Panc1 (cell line): ENCODE measurements at regions not wholly inside any gene's neighbourhood (a gene's known extent, or its start where the extent isn't known, plus 50 kb on each side); places are given as distances from the start of the nearest gene placed in this dataset.

Source experiments
- ATAC-seq: fragments of 200-7000 bp; cut with Tn5 transposase; 2 replicates; pipeline ENCODE4 v1.9.1; 2020; ENCODE audit warnings: mild to moderate bottlenecking, moderate library complexity
- BruUV-seq: library from RNA; stranded (reverse); fragments of 400-500 nt; replicated peaks from 2 replicates; lab custom pipeline; 2021; lab: Mats Ljungman, UMichigan
- CTCF ChIA-PET: fragments of 300-600 bp; sonication (Branson Sonifier 250); formaldehyde crosslinking; loops from one replicate; lab custom pipeline; 2022; ENCODE audit warnings: antibody characterized with exemption; lab: Charles Lee
- POLR2A ChIA-PET: fragments of 300-600 bp; sonication (Branson Sonifier 250); formaldehyde crosslinking; loops from one replicate; lab custom pipeline; 2022; ENCODE audit warnings: antibody characterized with exemption; lab: Charles Lee
- DNase-seq: peaks from one replicate; pipeline ENCODE4 v3.0.0-alpha.2; 2010; ENCODE audit warnings: low read depth, low spot score
- H3K27ac ChIP-seq: 2 replicates; pipeline ENCODE4 v1.5.1; 2011; ENCODE audit warnings: mild to moderate bottlenecking, low read length, inconsistent platforms
- H3K27me3 ChIP-seq: fragments of 200-500 bp; sonication (Bioruptor generic); 2 replicates; pipeline ENCODE4 v1.6.0; 2014; ENCODE audit warnings: low read length, inconsistent platforms; ENCODE audit not compliant: control insufficient read depth, insufficient read depth
- H3K36me3 ChIP-seq: fragments of 200-500 bp; sonication (Bioruptor generic); 2 replicates; pipeline ENCODE4 v1.5.1; 2014; ENCODE audit warnings: inconsistent platforms, mild to moderate bottlenecking, low read length, moderate library complexity; ENCODE audit not compliant: control insufficient read depth, insufficient read depth
- H3K4me1 ChIP-seq: 2 replicates; pipeline ENCODE4 v1.5.1; 2011; ENCODE audit warnings: inconsistent platforms, mild to moderate bottlenecking, low read length, moderate library complexity; ENCODE audit not compliant: control insufficient read depth, insufficient read depth
- H3K4me3 ChIP-seq, 2 experiments: 2 replicates each; pipeline ENCODE4 v1.5.1; 2011 to 2012; ENCODE audit warnings: low read depth in 2 of 2, low read length in 2 of 2, mild to moderate bottlenecking in 2 of 2, inconsistent platforms in 1 of 2, moderate library complexity in 1 of 2
- H3K9me3 ChIP-seq: fragments of 200-500 bp; sonication (Bioruptor generic); 2 replicates; pipeline ENCODE4 v1.5.1; 2014; ENCODE audit warnings: low read depth, mild to moderate bottlenecking, inconsistent platforms, low read length, moderate library complexity; ENCODE audit not compliant: control insufficient read depth, insufficient read depth
- CTCF ChIP-seq: fragments of 450-650 bp; IDR thresholded peaks from 2 replicates; pipeline ENCODE4 v1.5.1; 2017; ENCODE audit warnings: mild to moderate bottlenecking
- POLR2AphosphoS5 ChIP-seq: IDR thresholded peaks from 2 replicates; pipeline ENCODE4 v1.6.1; 2012; ENCODE audit warnings: mild to moderate bottlenecking, low read depth, low read length, moderate library complexity
- SIN3A ChIP-seq: IDR thresholded peaks from 2 replicates; pipeline ENCODE4 v1.6.1; 2012; ENCODE audit warnings: low read depth, mild to moderate bottlenecking, low read length, moderate library complexity, borderline replicate concordance; ENCODE audit not compliant: insufficient read depth
- TCF7L2 ChIP-seq: IDR thresholded peaks from 2 replicates; pipeline ENCODE4 v1.6.1; 2011; ENCODE audit warnings: mild to moderate bottlenecking, low read depth, low read length, inconsistent platforms
- in situ Hi-C: cut with HindIII; loops from 2 replicates; pipeline ENCODE4 v1.10.0; 2016; ENCODE audit warnings: low sequenced_read_pairs, low pct_unique_long_range_greater_than_20kb
- intact Hi-C: fragments of 100-400 bp; cut with micrococcal nuclease; formaldehyde crosslinking; loops from one replicate; pipeline ENCODE4 v1.10.0; 2022; ENCODE audit not compliant: unreplicated experiment
- TF ChIP-seq, protein P1 (sequence below), 2 experiments: IDR thresholded peaks; 2 replicates each; pipeline ENCODE4 v1.6.1; 2011 to 2012; ENCODE audit warnings: low read depth in 2 of 2, control low read depth in 1 of 2, low read length in 1 of 2, mild to moderate bottlenecking in 1 of 2, moderate library complexity in 1 of 2; ENCODE audit not compliant: insufficient read depth in 1 of 2

- in situ Hi-C loops, result no loop called here
- Histone ChIP-seq H3K4me1 (peaks cover 73% of the 10 kb centered on the region), H3K4me3 (no peak overlapping the region), H3K27me3 (no peaks in the 10 kb centered on the region), H3K36me3 (no peaks in the 10 kb centered on the region), H3K9me3 (no peaks in the 10 kb centered on the region), H3K27ac (peak overlapping the region; percentile 85)
- TF ChIP-seq SIN3A (no peak), POLR2AphosphoS5 (no peak), CTCF (no peak), TCF7L2 (no peak)
- TF ChIP-seq, protein P1, sequence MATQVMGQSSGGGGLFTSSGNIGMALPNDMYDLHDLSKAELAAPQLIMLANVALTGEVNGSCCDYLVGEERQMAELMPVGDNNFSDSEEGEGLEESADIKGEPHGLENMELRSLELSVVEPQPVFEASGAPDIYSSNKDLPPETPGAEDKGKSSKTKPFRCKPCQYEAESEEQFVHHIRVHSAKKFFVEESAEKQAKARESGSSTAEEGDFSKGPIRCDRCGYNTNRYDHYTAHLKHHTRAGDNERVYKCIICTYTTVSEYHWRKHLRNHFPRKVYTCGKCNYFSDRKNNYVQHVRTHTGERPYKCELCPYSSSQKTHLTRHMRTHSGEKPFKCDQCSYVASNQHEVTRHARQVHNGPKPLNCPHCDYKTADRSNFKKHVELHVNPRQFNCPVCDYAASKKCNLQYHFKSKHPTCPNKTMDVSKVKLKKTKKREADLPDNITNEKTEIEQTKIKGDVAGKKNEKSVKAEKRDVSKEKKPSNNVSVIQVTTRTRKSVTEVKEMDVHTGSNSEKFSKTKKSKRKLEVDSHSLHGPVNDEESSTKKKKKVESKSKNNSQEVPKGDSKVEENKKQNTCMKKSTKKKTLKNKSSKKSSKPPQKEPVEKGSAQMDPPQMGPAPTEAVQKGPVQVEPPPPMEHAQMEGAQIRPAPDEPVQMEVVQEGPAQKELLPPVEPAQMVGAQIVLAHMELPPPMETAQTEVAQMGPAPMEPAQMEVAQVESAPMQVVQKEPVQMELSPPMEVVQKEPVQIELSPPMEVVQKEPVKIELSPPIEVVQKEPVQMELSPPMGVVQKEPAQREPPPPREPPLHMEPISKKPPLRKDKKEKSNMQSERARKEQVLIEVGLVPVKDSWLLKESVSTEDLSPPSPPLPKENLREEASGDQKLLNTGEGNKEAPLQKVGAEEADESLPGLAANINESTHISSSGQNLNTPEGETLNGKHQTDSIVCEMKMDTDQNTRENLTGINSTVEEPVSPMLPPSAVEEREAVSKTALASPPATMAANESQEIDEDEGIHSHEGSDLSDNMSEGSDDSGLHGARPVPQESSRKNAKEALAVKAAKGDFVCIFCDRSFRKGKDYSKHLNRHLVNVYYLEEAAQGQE (IDR thresholded peaks at IDR 0.05; ENCODE audit: insufficient read depth in 1 of 2, low read depth in 2 of 2, low read length in 1 of 2), result no peak
- intact Hi-C loops, result no loop called here
- POLR2A ChIA-PET, result no interaction called here
- ATAC-seq, result no peak
- no TSS peak for BruUV-seq
- CTCF ChIA-PET, result interaction anchor here (0.6 kb wide), 1 partner anchor 8 kb away, joined by 3 read pairs; no protein-coding TSS in a partner anchor
- no peak for DNase-seq
Observed at GRCh38 chr6:56865081-56865875, 89.6 kb upstream of the BEND6 start.

- H3K9me3 ChIP-seq, result no peaks in the 10 kb centered on the region
- no peak for ATAC-seq
- ChIA-PET CTCF (no interaction called here), POLR2A (interaction anchor here (0.5 to 0.6 kb wide), 3 partner anchors 16 to 222 kb away, joined by 3 to 11 read pairs (median 3); partner anchors contain the start of gene DST)
- H3K4me3 ChIP-seq, result no peak overlapping the region
- H3K4me1 ChIP-seq, result peaks cover 71% of the 10 kb centered on the region
- no peak for TF ChIP-seq TCF7L2
- no peak for TF ChIP-seq CTCF
- TF ChIP-seq POLR2AphosphoS5, result no peak
- no peak for TF ChIP-seq SIN3A
- TF ChIP-seq, protein P1 (IDR thresholded peaks at IDR 0.05; ENCODE audit: insufficient read depth in 1 of 2, low read depth in 2 of 2, low read length in 1 of 2), result no peak
- H3K36me3 ChIP-seq, result no peaks in the 10 kb centered on the region
- H3K27me3 ChIP-seq, result no peaks in the 10 kb centered on the region
- intact Hi-C loops, result no loop called here
- no TSS peak for BruUV-seq
- in situ Hi-C loops, result no loop called here
- peak overlapping the region; percentile 85 for H3K27ac ChIP-seq
- no peak for DNase-seq
Observed at GRCh38 chr6:56864171-56864616, 90.7 kb upstream of the BEND6 start.
